ENCODE measurements at regions not wholly inside any gene's neighbourhood (a gene's known extent, or its start where the extent isn't known, plus 50 kb on each side); places are given as distances from the start of the nearest gene placed in this dataset.

- TF ChIP-seq CHD1 (IDR thresholded peaks at IDR 0.05; ENCODE audit: low read depth, low read length), result no peak
- TF ChIP-seq RCOR1 (IDR thresholded peaks at IDR 0.05; ENCODE audit: insufficient replicate concordance, low read length), result no peak
- TF ChIP-seq BHLHE40 (IDR thresholded peaks at IDR 0.05; ENCODE audit: low read depth, low read length), result no peak
- TF ChIP-seq SMC3 (IDR thresholded peaks at IDR 0.05; ENCODE audit: low read depth, low read length), result no peak
- TF ChIP-seq USF2 (IDR thresholded peaks at IDR 0.05; ENCODE audit: low read depth, low read length), result no peak
- TF ChIP-seq RAD21 (IDR thresholded peaks at IDR 0.05; ENCODE audit: low read length), result no peak
- no peak for TF ChIP-seq MAFK (IDR thresholded peaks at IDR 0.05; ENCODE audit: low read depth, low read length)
- TF ChIP-seq POLR2A (IDR thresholded peaks at IDR 0.05; ENCODE audit: low read depth, low read length), result no peak
- no peak for TF ChIP-seq MAZ (IDR thresholded peaks at IDR 0.05; ENCODE audit: borderline replicate concordance, low read depth, low read length)
- no peaks in the 10 kb centered on the region for H3K79me1 ChIP-seq (ENCODE audit: low read depth in 1 of 2, low read length in 2 of 2)
- peaks cover 6% of the 10 kb centered on the region for H3K4me1 ChIP-seq (ENCODE audit: control insufficient read depth, insufficient read depth, low read length)
- intact Hi-C loops (cut with micrococcal nuclease), result no loop called here
- H2AFZ ChIP-seq (replicated peaks; ENCODE audit: low read length, poor library complexity), result no peak overlapping the region
- no peaks in the 10 kb centered on the region for H4K20me1 ChIP-seq (ENCODE audit: insufficient read depth, low read length)
- ATAC-seq (ENCODE audit: low read depth) (peak; percentile 82), DNase-seq (peak; percentile 63)
- peak overlapping the region in 1 of 2 experiments; percentile 77 for H4K8ac ChIP-seq (ENCODE audit: low read depth in 2 of 2, low read length in 2 of 2)
- no peaks in the 10 kb centered on the region for H3K27me3 ChIP-seq (ENCODE audit: control insufficient read depth, insufficient read depth, low read length)
- no peak overlapping the region for H3K4me3 ChIP-seq (ENCODE audit: insufficient read depth, low read depth, low read length)
- peak overlapping the region; percentile 22; the same call in 1 of the 2 replicates for H2AK5ac ChIP-seq (ENCODE audit: low read depth, low read length)
- CTCF ChIA-PET, result no interaction called here
- H3K9me1 ChIP-seq (ENCODE audit: insufficient read depth, low read length), result peaks cover 3% of the 10 kb centered on the region
- peak overlapping the region; percentile 93 for H3K14ac ChIP-seq (replicated peaks; ENCODE audit: low read depth, low read length)
- peak overlapping the region; percentile 95 for H3K18ac ChIP-seq (ENCODE audit: low read depth, low read length)
- H3K36me3 ChIP-seq (ENCODE audit: control insufficient read depth, insufficient read depth, low read length), result no peaks in the 10 kb centered on the region
- 29% methylated on average over 1 of the region's 2 CpGs; no CpG with 5 or more reads in 1 of the 2 experiments for WGBS, 2 experiments (ENCODE audit: extremely low coverage in 2 of 2, insufficient read length in 1 of 2)
- POLR2A ChIA-PET (ENCODE audit: unreplicated experiment), result no interaction called here
- H3K9me3 ChIP-seq (ENCODE audit: control insufficient read depth, insufficient read depth, low read length), result no peaks in the 10 kb centered on the region
- H3K23ac ChIP-seq (ENCODE audit: low read depth, low read length), result peak overlapping the region; percentile 84
- no TSS peak for BruUV-seq (replicated peaks)
- peak overlapping the region; percentile 88 for H2BK5ac ChIP-seq (ENCODE audit: low read depth, low read length, poor library complexity, severe bottlenecking)
- H2BK120ac ChIP-seq (ENCODE audit: low read depth, low read length), result peak overlapping the region; percentile 96
- peak overlapping the region; percentile 77; the same call in 1 of the 2 replicates for H3K4me2 ChIP-seq (ENCODE audit: low read depth, low read length)
- peak overlapping the region; percentile 67; the same call in 1 of the 2 replicates for H3K56ac ChIP-seq (ENCODE audit: extremely low read depth, insufficient read depth, low read length)
- peak overlapping the region; percentile 93 for H2BK20ac ChIP-seq (ENCODE audit: low read depth, low read length)
- no peak overlapping the region for H3K9ac ChIP-seq (ENCODE audit: low read depth, low read length)
- in situ Hi-C loops (cut with MboI; ENCODE audit: low sequenced_read_pairs), result no loop called here
- peak overlapping the region; percentile 77 for H2BK15ac ChIP-seq (ENCODE audit: low read depth, low read length)
- no peak overlapping the region for H3K27ac ChIP-seq (ENCODE audit: insufficient read depth, low read length)
- peak overlapping the region; percentile 76; the same call in 1 of the 2 replicates for H4K5ac ChIP-seq (ENCODE audit: low read depth, low read length)
- peak overlapping the region; percentile 97; the same call in 1 of the 2 replicates for H3K4ac ChIP-seq (ENCODE audit: low read depth, low read length)
- dilution Hi-C loops (cut with HindIII; ENCODE audit: low sequenced_read_pairs, unreplicated experiment), result no loop called here
- no peak overlapping the region for H2AK9ac ChIP-seq (replicated peaks; ENCODE audit: low read depth, low read length, poor library complexity)
- peak overlapping the region; percentile 88 for H4K91ac ChIP-seq (ENCODE audit: insufficient read depth, low read depth, low read length)
These were observed 217.5 kb upstream of the SGCD start for GRCh38 chr5:156109317-156110023.
